C4-2B (cell line): ENCODE measurements at regions not wholly inside any gene's neighbourhood (a gene's known extent, or its start where the extent isn't known, plus 50 kb on each side); places are given as distances from the start of the nearest gene placed in this dataset.

Experiments
- ZFX ChIP-seq: fragments of 450-650 bp; IDR thresholded peaks from 2 replicates; pipeline ENCODE4 v1.6.1; 2017
- TF ChIP-seq, protein P1 (sequence below): fragments of 450-650 bp; conservative IDR thresholded peaks from 2 replicates; pipeline ENCODE4 v1.5.1; 2017; ENCODE audit warnings: mild to moderate bottlenecking

DNA sequence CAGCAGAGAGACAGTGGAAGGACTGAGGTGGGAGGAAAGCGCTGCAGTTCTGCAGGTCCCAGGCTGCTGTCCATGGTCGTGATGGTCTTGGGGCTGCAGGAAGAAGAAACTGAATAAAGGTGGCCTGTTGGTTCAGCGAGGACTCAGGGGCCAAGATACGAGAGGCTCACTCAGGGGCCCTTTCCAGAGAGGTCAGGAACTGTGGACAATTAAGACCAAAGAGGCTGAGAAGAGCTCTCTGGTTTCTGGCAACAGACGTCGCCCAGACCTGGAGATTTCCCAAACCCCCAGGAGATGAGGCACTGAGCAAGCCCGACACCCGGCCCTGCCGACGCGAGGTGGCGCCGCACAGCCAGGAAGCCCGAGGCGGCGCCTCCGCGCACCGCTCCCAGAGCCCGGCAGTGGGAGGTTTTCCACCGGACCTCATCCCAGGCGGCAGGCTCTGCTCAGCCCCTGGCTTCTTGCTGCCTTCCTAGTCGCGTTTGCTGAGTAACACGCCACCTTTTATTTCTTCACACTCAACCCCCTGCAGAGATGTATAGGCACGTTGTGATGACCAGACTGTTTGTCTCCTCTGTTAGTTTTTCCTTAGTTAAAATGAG, 56.4 kb upstream of the ARRDC4 start:
- TF ChIP-seq, protein P1, sequence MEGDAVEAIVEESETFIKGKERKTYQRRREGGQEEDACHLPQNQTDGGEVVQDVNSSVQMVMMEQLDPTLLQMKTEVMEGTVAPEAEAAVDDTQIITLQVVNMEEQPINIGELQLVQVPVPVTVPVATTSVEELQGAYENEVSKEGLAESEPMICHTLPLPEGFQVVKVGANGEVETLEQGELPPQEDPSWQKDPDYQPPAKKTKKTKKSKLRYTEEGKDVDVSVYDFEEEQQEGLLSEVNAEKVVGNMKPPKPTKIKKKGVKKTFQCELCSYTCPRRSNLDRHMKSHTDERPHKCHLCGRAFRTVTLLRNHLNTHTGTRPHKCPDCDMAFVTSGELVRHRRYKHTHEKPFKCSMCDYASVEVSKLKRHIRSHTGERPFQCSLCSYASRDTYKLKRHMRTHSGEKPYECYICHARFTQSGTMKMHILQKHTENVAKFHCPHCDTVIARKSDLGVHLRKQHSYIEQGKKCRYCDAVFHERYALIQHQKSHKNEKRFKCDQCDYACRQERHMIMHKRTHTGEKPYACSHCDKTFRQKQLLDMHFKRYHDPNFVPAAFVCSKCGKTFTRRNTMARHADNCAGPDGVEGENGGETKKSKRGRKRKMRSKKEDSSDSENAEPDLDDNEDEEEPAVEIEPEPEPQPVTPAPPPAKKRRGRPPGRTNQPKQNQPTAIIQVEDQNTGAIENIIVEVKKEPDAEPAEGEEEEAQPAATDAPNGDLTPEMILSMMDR, result peak; percentile 90
- no peak for TF ChIP-seq ZFX
